ENCODE measurements at regions not wholly inside any gene's neighbourhood (a gene's known extent, or its start where the extent isn't known, plus 50 kb on each side); places are given as distances from the start of the nearest gene placed in this dataset.
"Not testable (repeated sequence)": the region's sequence is repeated elsewhere in the genome, so short reads cannot be mapped to it uniquely, and the experiment has no call there.

- H3K9ac ChIP-seq (ENCODE audit: insufficient read depth, low read depth, low read length); FAIRE-seq; DNase-seq (ENCODE audit: low spot score); in situ Hi-C loops (cut with HindIII; ENCODE audit: extremely low pct_ligation_motif_present, low pct_unique_long_range_greater_than_20kb); H3K9me3 ChIP-seq (ENCODE audit: low read length); H4K20me1 ChIP-seq (ENCODE audit: insufficient read depth, low read length); H3K27ac ChIP-seq (ENCODE audit: extremely low read length, insufficient read depth, low read length); H3K79me2 ChIP-seq (ENCODE audit: insufficient read depth, low read length); H3K36me3 ChIP-seq (replicated peaks in 1 of 2; ENCODE audit: control insufficient read depth in 1 of 2, insufficient read depth in 2 of 2, low read length in 2 of 2); BruUV-seq (replicated peaks); H2AFZ ChIP-seq (ENCODE audit: low read length): not testable (repeated sequence)
- TF ChIP-seq NR2F6 (IDR thresholded peaks at IDR 0.05), result peak; percentile 3
- peak; percentile 66; the same call in 1 of the 2 replicates for TF ChIP-seq NR2F6 (CRISPR knock-in tag; IDR thresholded peaks at IDR 0.05)
- TF ChIP-seq CTCF (CRISPR knock-in tag; IDR thresholded peaks at IDR 0.05), result 0 out of 2 replicates have a peak, but pooled peaks have one; percentile 4
- TF ChIP-seq ARID5B (CRISPR knock-in tag; IDR thresholded peaks at IDR 0.05), result 0 out of 2 replicates have a peak, but pooled peaks have one; percentile 4
- intact Hi-C loops (cut with micrococcal nuclease; ENCODE audit: unreplicated experiment), result loop anchor here (1.0 kb wide), 1 partner anchor 18 kb away; no protein-coding TSS in a partner anchor
- H3K27me3 ChIP-seq (ENCODE audit: control insufficient read depth in 1 of 2, insufficient read depth in 2 of 2, low read length in 2 of 2), result peaks cover 5 to 22% of the 10 kb centered on the region in 2 experiments; a peak in 3 of 5 replicates
- ChIA-PET CTCF (ENCODE audit: low intra/inter-chr PET ratio, low total read pairs) (interaction anchor here (1.5 kb wide), 1 partner anchor 58 kb away, joined by 3 read pairs; no protein-coding TSS in a partner anchor), POLR2A (interaction anchor here (0.8 to 1.9 kb wide), 5 partner anchors 14 to 27 kb away, joined by 3 to 9 read pairs (median 4); no protein-coding TSS in a partner anchor)
- peaks cover 31% of the 10 kb centered on the region for H3K4me1 ChIP-seq (ENCODE audit: insufficient read depth, low read length)
- peak overlapping the region; percentile 40 to 72 (median 47) for H3K4me3 ChIP-seq (replicated peaks in 1 of 3; ENCODE audit: insufficient read depth in 1 of 3, low read depth in 2 of 3, low read length in 3 of 3)
- H3K4me2 ChIP-seq (ENCODE audit: low read depth, low read length), result peak overlapping the region; percentile 87
- WGBS (ENCODE audit: low lambda C conversion rate), result 0% methylated on average over 6 of the region's 6 CpGs
- ATAC-seq, result peak; percentile 54
Observed at GRCh38 chr22:25420114-25420441, 144.4 kb upstream of the GRK3 start.

Measured in HepG2 (cell line).